ENCODE measurements at regions not wholly inside any gene's neighbourhood (a gene's known extent, or its start where the extent isn't known, plus 50 kb on each side); places are given as distances from the start of the nearest gene placed in this dataset.
"Not testable (repeated sequence)": the region's sequence is repeated elsewhere in the genome, so short reads cannot be mapped to it uniquely, and the experiment has no call there.

- Mint-ChIP-seq H3K36me3 (ENCODE audit: low read depth) (no peaks in the 10 kb centered on the region), H3K4me3 (no peak overlapping the region), H3K4me1 (no peaks in the 10 kb centered on the region), H3K9me3 (ENCODE audit: low read depth) (peaks cover 4% of the 10 kb centered on the region), H3K27me3 (no peaks in the 10 kb centered on the region), H3K27ac (no peak overlapping the region)
- ChIA-PET CTCF (no interaction called here), POLR2A (no interaction called here)
- DNase-seq (no peak), ATAC-seq (no peak)
- intact Hi-C loops (cut with DNase I, micrococcal nuclease): no loop called here
These were observed 358.3 kb downstream of the MAGEB5 start for GRCh38 chrX:26574234-26574633.

GRCh38 chrX:26562156-26562555 lies 346.2 kb downstream of the MAGEB5 start:
- ChIA-PET POLR2A (no interaction called here), CTCF (no interaction called here)
- H3K27me3 Mint-ChIP-seq: no peaks in the 10 kb centered on the region
- no peak for ATAC-seq
- H3K36me3 Mint-ChIP-seq (ENCODE audit: low read depth): no peaks in the 10 kb centered on the region
- no peak overlapping the region for H3K4me3 Mint-ChIP-seq
- DNase-seq: no peak
- intact Hi-C loops (cut with DNase I, micrococcal nuclease): no loop called here
- H3K9me3 Mint-ChIP-seq (ENCODE audit: low read depth): peaks cover 1% of the 10 kb centered on the region
- no peak overlapping the region for H3K27ac Mint-ChIP-seq
- no peaks in the 10 kb centered on the region for H3K4me1 Mint-ChIP-seq

- ATAC-seq (no peak), DNase-seq (no peak)
- ChIA-PET CTCF (no interaction called here), POLR2A (no interaction called here)
- Mint-ChIP-seq H3K36me3 (ENCODE audit: low read depth) (no peaks in the 10 kb centered on the region), H3K4me1 (no peaks in the 10 kb centered on the region), H3K4me3 (no peak overlapping the region), H3K27me3 (no peaks in the 10 kb centered on the region), H3K27ac (no peak overlapping the region), H3K9me3 (ENCODE audit: low read depth) (peaks cover 1% of the 10 kb centered on the region)
- intact Hi-C loops (cut with DNase I, micrococcal nuclease): no loop called here
These were observed 343.9 kb downstream of the MAGEB5 start for GRCh38 chrX:26559855-26560254.

GRCh38 chrX:26558719-26559386 lies 342.9 kb downstream of the MAGEB5 start:
- Mint-ChIP-seq H3K27me3 (no peaks in the 10 kb centered on the region), H3K9me3 (ENCODE audit: low read depth) (no peaks in the 10 kb centered on the region), H3K27ac (no peak overlapping the region), H3K4me1 (no peaks in the 10 kb centered on the region), H3K36me3 (ENCODE audit: low read depth) (no peaks in the 10 kb centered on the region), H3K4me3 (no peak overlapping the region)
- CTCF ChIA-PET: no interaction called here
- ATAC-seq: no peak
- intact Hi-C loops (cut with DNase I, micrococcal nuclease): no loop called here
- DNase-seq: no peak
- POLR2A ChIA-PET: no interaction called here

GRCh38 chrX:26557691-26558321 lies 341.8 kb downstream of the MAGEB5 start:
- no peaks in the 10 kb centered on the region for H3K9me3 Mint-ChIP-seq (ENCODE audit: low read depth)
- no peak overlapping the region for H3K4me3 Mint-ChIP-seq
- no peak for ATAC-seq

GRCh38 chrX:26525768-26526167 lies 309.8 kb downstream of the MAGEB5 start:
- H3K4me3 Mint-ChIP-seq; H3K36me3 Mint-ChIP-seq (ENCODE audit: low read depth); H3K27ac Mint-ChIP-seq; H3K9me3 Mint-ChIP-seq (ENCODE audit: low read depth); H3K27me3 Mint-ChIP-seq; POLR2A ChIA-PET; DNase-seq; ATAC-seq; H3K4me1 Mint-ChIP-seq; intact Hi-C loops (cut with DNase I, micrococcal nuclease); CTCF ChIA-PET: not testable (repeated sequence)

More at GRCh38 chrX:26557691-26558321, 341.8 kb downstream of the MAGEB5 start:
- DNase-seq: no peak
- H3K27ac Mint-ChIP-seq: no peak overlapping the region
- no peaks in the 10 kb centered on the region for H3K36me3 Mint-ChIP-seq (ENCODE audit: low read depth)
- ChIA-PET CTCF (no interaction called here), POLR2A (no interaction called here)
- H3K4me1 Mint-ChIP-seq: no peaks in the 10 kb centered on the region
- no peaks in the 10 kb centered on the region for H3K27me3 Mint-ChIP-seq
- intact Hi-C loops (cut with DNase I, micrococcal nuclease): no loop called here

GRCh38 chrX:26522501-26522900 lies 306.5 kb downstream of the MAGEB5 start:
- intact Hi-C loops (cut with DNase I, micrococcal nuclease): no loop called here
- no peak overlapping the region for H3K4me3 Mint-ChIP-seq
- CTCF ChIA-PET: no interaction called here

GRCh38 chrX:26511589-26512363 lies 295.8 kb downstream of the MAGEB5 start:
- Mint-ChIP-seq H3K36me3 (ENCODE audit: low read depth) (no peaks in the 10 kb centered on the region), H3K27me3 (no peaks in the 10 kb centered on the region), H3K27ac (no peak overlapping the region), H3K4me1 (no peaks in the 10 kb centered on the region), H3K9me3 (ENCODE audit: low read depth) (no peaks in the 10 kb centered on the region), H3K4me3 (no peak overlapping the region)
- DNase-seq (no peak), ATAC-seq (no peak)
- intact Hi-C loops (cut with DNase I, micrococcal nuclease): no loop called here
- CTCF ChIA-PET: no interaction called here
- POLR2A ChIA-PET: no interaction called here

More at GRCh38 chrX:26522501-26522900, 306.5 kb downstream of the MAGEB5 start:
- H3K27ac Mint-ChIP-seq: no peak overlapping the region
- no peaks in the 10 kb centered on the region for H3K4me1 Mint-ChIP-seq
- ATAC-seq: no peak
- no peaks in the 10 kb centered on the region for H3K27me3 Mint-ChIP-seq
- DNase-seq: no peak
- H3K9me3 Mint-ChIP-seq (ENCODE audit: low read depth): peaks cover 7% of the 10 kb centered on the region
- POLR2A ChIA-PET: no interaction called here
- no peaks in the 10 kb centered on the region for H3K36me3 Mint-ChIP-seq (ENCODE audit: low read depth)

GRCh38 chrX:26470941-26471340 lies 255.0 kb downstream of the MAGEB5 start:
- POLR2A ChIA-PET: no interaction called here
- Mint-ChIP-seq H3K36me3 (ENCODE audit: low read depth) (no peaks in the 10 kb centered on the region), H3K4me3 (no peak overlapping the region), H3K4me1 (no peaks in the 10 kb centered on the region), H3K27ac (no peak overlapping the region), H3K27me3 (no peaks in the 10 kb centered on the region), H3K9me3 (ENCODE audit: low read depth) (peaks cover 2% of the 10 kb centered on the region)
- CTCF ChIA-PET: no interaction called here
- no peak for ATAC-seq
- no peak for DNase-seq
- intact Hi-C loops (cut with DNase I, micrococcal nuclease): no loop called here

- ChIA-PET CTCF (no interaction called here), POLR2A (no interaction called here)
- no peaks in the 10 kb centered on the region for H3K4me1 Mint-ChIP-seq
- DNase-seq (no peak), ATAC-seq (no peak)
- no peaks in the 10 kb centered on the region for H3K36me3 Mint-ChIP-seq (ENCODE audit: low read depth)
- H3K27ac Mint-ChIP-seq: no peak overlapping the region
- intact Hi-C loops (cut with DNase I, micrococcal nuclease): no loop called here
- no peaks in the 10 kb centered on the region for H3K27me3 Mint-ChIP-seq
- H3K9me3 Mint-ChIP-seq (ENCODE audit: low read depth): no peaks in the 10 kb centered on the region
- H3K4me3 Mint-ChIP-seq: no peak overlapping the region
These were observed 250.4 kb downstream of the MAGEB5 start for GRCh38 chrX:26466387-26466786.

- H3K4me3 Mint-ChIP-seq: no peak overlapping the region
- H3K4me1 Mint-ChIP-seq: no peaks in the 10 kb centered on the region
- no peak overlapping the region for H3K27ac Mint-ChIP-seq
- ATAC-seq (no peak), DNase-seq (no peak)
- no peaks in the 10 kb centered on the region for H3K36me3 Mint-ChIP-seq (ENCODE audit: low read depth)
- ChIA-PET POLR2A (no interaction called here), CTCF (no interaction called here)
- intact Hi-C loops (cut with DNase I, micrococcal nuclease): no loop called here
- H3K9me3 Mint-ChIP-seq (ENCODE audit: low read depth): no peaks in the 10 kb centered on the region
- no peaks in the 10 kb centered on the region for H3K27me3 Mint-ChIP-seq
These were observed 229.3 kb downstream of the MAGEB5 start for GRCh38 chrX:26445288-26445687.

- H3K4me3 Mint-ChIP-seq; intact Hi-C loops (cut with DNase I, micrococcal nuclease); ATAC-seq; CTCF ChIA-PET; H3K9me3 Mint-ChIP-seq (ENCODE audit: low read depth); H3K36me3 Mint-ChIP-seq (ENCODE audit: low read depth); H3K4me1 Mint-ChIP-seq; H3K27ac Mint-ChIP-seq; POLR2A ChIA-PET; H3K27me3 Mint-ChIP-seq; DNase-seq: not testable (repeated sequence)
These were observed 228.4 kb downstream of the MAGEB5 start for GRCh38 chrX:26444417-26444816.

Data from activated CD4-positive, alpha-beta T cell treated with anti-CD3 and anti-CD28 coated beads for 36 hours (primary cell).